ENCODE measurements at regions not wholly inside any gene's neighbourhood (a gene's known extent, or its start where the extent isn't known, plus 50 kb on each side); places are given as distances from the start of the nearest gene placed in this dataset.

- no peak for TF ChIP-seq TBP (IDR thresholded peaks at IDR 0.05; ENCODE audit: low read depth, low read length)
- no peak for TF ChIP-seq SP4 (IDR thresholded peaks at IDR 0.05; ENCODE audit: low read length)
- TF ChIP-seq MAFK (IDR thresholded peaks at IDR 0.05; ENCODE audit: low read depth, low read length) = no peak
- no peak for TF ChIP-seq USF2 (IDR thresholded peaks at IDR 0.05; ENCODE audit: low read length)
- no peak for TF ChIP-seq BACH1 (IDR thresholded peaks at IDR 0.05; ENCODE audit: low read length)
- TF ChIP-seq SP2 (IDR thresholded peaks at IDR 0.05; ENCODE audit: low read length) = no peak
- TF ChIP-seq TCF12 (IDR thresholded peaks at IDR 0.05; ENCODE audit: low read depth, low read length) = no peak
- no peak for TF ChIP-seq CREB1 (IDR thresholded peaks at IDR 0.05)
- TF ChIP-seq HDAC6 (IDR thresholded peaks at IDR 0.05; ENCODE audit: low read depth, low read length) = no peak
- H3K27ac ChIP-seq (ENCODE audit: low read depth, low read length) = no peak overlapping the region
- no peak overlapping the region for H2AFZ ChIP-seq (ENCODE audit: low read length)
- no peaks in the 10 kb centered on the region for H3K9me3 ChIP-seq (ENCODE audit: insufficient read depth in 2 of 2, low read depth in 1 of 2, low read length in 1 of 2)
- POLR2A ChIA-PET (ENCODE audit: partially characterized antibody) = no interaction called here
- H3K14ac ChIP-seq (ENCODE audit: insufficient read length) = no peak overlapping the region
- no peaks in the 10 kb centered on the region for H3K79me2 ChIP-seq (ENCODE audit: control insufficient read depth in 1 of 2, insufficient read depth in 2 of 2, low read length in 2 of 2)
- H3K56ac ChIP-seq (replicated peaks; ENCODE audit: insufficient read length, low read depth, low read length) = no peak overlapping the region
- H3K4ac ChIP-seq (replicated peaks; ENCODE audit: insufficient read length, low read depth, low read length) = no peak overlapping the region
- H3K4me3 ChIP-seq (ENCODE audit: extremely low read depth in 1 of 4, insufficient read depth in 2 of 4, low read depth in 3 of 4, low read length in 4 of 4) = no peak overlapping the region
- no peaks in the 10 kb centered on the region for H3K79me1 ChIP-seq (ENCODE audit: low read depth, low read length)
- no peak overlapping the region for H4K5ac ChIP-seq (ENCODE audit: insufficient read length, low read depth, low read length)
- H2AK5ac ChIP-seq (ENCODE audit: low read depth, low read length) = no peak overlapping the region
- no peak overlapping the region for H3K4me2 ChIP-seq (ENCODE audit: insufficient read depth in 1 of 2, low read depth in 2 of 2, low read length in 2 of 2)
- no peak for FAIRE-seq
- H2BK15ac ChIP-seq (ENCODE audit: low read length) = no peak overlapping the region
- no peaks in the 10 kb centered on the region for H3K36me3 ChIP-seq (ENCODE audit: control insufficient read depth in 2 of 4, insufficient read depth in 4 of 4, low read length in 3 of 4)
- no peaks in the 10 kb centered on the region for H3K23me2 ChIP-seq (ENCODE audit: low read depth, low read length)
- no peak overlapping the region for H3K9ac ChIP-seq (replicated peaks in 1 of 4; ENCODE audit: extremely low read depth in 1 of 4, low read depth in 3 of 4, low read length in 3 of 4)
- no peak overlapping the region for H2BK12ac ChIP-seq (ENCODE audit: low read depth, low read length)
- H4K8ac ChIP-seq (ENCODE audit: extremely low read depth, insufficient read depth, low read length) = no peak overlapping the region
- no peak overlapping the region for H2BK120ac ChIP-seq (replicated peaks; ENCODE audit: low read depth, low read length)
- no peaks in the 10 kb centered on the region for H3K27me3 ChIP-seq (replicated peaks in 1 of 4; ENCODE audit: control insufficient read depth in 3 of 4, extremely low read depth in 1 of 4, insufficient read depth in 3 of 4, low read length in 3 of 4)
- no peak overlapping the region for H2BK20ac ChIP-seq (ENCODE audit: low read length)
- no peak overlapping the region for H3K23ac ChIP-seq (ENCODE audit: insufficient read length)
- H4K20me1 ChIP-seq (replicated peaks in 1 of 2; ENCODE audit: control insufficient read depth in 1 of 2, insufficient read depth in 2 of 2, low read length in 2 of 2) = no peaks in the 10 kb centered on the region
- H2BK5ac ChIP-seq (ENCODE audit: low read depth, low read length) = no peak overlapping the region
- no peak overlapping the region for H3K18ac ChIP-seq (ENCODE audit: extremely low read depth, low read length)
- no peak for DNase-seq (ENCODE audit: low read depth in 1 of 2, low spot score in 2 of 2)
- no peaks in the 10 kb centered on the region for H3K4me1 ChIP-seq (replicated peaks in 1 of 4; ENCODE audit: control insufficient read depth in 3 of 4, insufficient read depth in 4 of 4, low read length in 3 of 4)
- WGBS, 2 experiments (ENCODE audit: extremely low coverage in 1 of 2, insufficient coverage in 1 of 2, insufficient read length in 1 of 2, insufficient replicate concordance in 2 of 2, low coverage in 1 of 2, low lambda C conversion rate in 2 of 2, missing lambda C conversion rate in 1 of 2) = 91% methylated on average over 2 of the region's 2 CpGs; no CpG with 5 or more reads in 1 of the 2 experiments
- no peak overlapping the region for H4K91ac ChIP-seq (replicated peaks; ENCODE audit: insufficient read length, low read length)
- CTCF ChIA-PET (ENCODE audit: partially characterized antibody) = interaction anchor here (1.4 kb wide), 1 partner anchor 206 kb away, joined by 6 read pairs; the partner anchor contains the start of gene IGFBP3
Measured at GRCh38 chr7:46126675-46127300, 205.7 kb upstream of the IGFBP3 start.

Data from H1 (cell line).